H1 (cell line): ENCODE measurements at regions not wholly inside any gene's neighbourhood (a gene's known extent, or its start where the extent isn't known, plus 50 kb on each side); places are given as distances from the start of the nearest gene placed in this dataset.
"Not testable (repeated sequence)": the region's sequence is repeated elsewhere in the genome, so short reads cannot be mapped to it uniquely, and the experiment has no call there.

ENCODE experiments used
- CTCF ChIA-PET: fragments of 300-600 bp; sonication (Branson Sonifier 250); formaldehyde crosslinking; loops from one replicate; lab custom pipeline; 2021; ENCODE audit not compliant: partially characterized antibody; lab: Charles Lee
- POLR2A ChIA-PET: fragments of 300-600 bp; sonication (Branson Sonifier 250); formaldehyde crosslinking; loops from one replicate; lab custom pipeline; 2021; ENCODE audit warnings: inconsistent platforms; ENCODE audit not compliant: partially characterized antibody; lab: Charles Lee
- DNase-seq, 2 experiments: peaks; one replicate each; pipeline versions ENCODE4 v3.0.0 to v3.0.0-alpha.2; 2010 to 2022; ENCODE audit warnings: low spot score in 2 of 2, low read depth in 1 of 2, mixed read lengths in 1 of 2
- FAIRE-seq: peaks from 2 replicates; lab custom pipeline; 2011; peaks lifted over from hg19 to GRCh38; lab: Jason Lieb, UNC
- H2AFZ ChIP-seq: 2 replicates; pipeline ENCODE4 v1.8.1; 2012; ENCODE audit warnings: low read length, inconsistent platforms
- H2AK5ac ChIP-seq: 2 replicates; pipeline ENCODE4 v1.6.1; 2013; ENCODE audit warnings: low read depth, low read length
- H2BK120ac ChIP-seq: replicated peaks from 2 replicates; pipeline ENCODE3; 2013; ENCODE audit warnings: low read depth, low read length, inconsistent platforms
- H2BK12ac ChIP-seq: 2 replicates; pipeline ENCODE4 v1.6.1; 2013; ENCODE audit warnings: low read depth, low read length
- H2BK15ac ChIP-seq: 2 replicates; pipeline ENCODE4 v1.6.1; 2013; ENCODE audit warnings: low read length
- H2BK20ac ChIP-seq: 2 replicates; pipeline ENCODE4 v1.6.1; 2013; ENCODE audit warnings: low read length
- H2BK5ac ChIP-seq: 2 replicates; pipeline ENCODE4 v1.6.1; 2013; ENCODE audit warnings: low read depth, low read length
- H3K14ac ChIP-seq: 2 replicates; pipeline ENCODE4 v1.6.1; 2013; ENCODE audit warnings: inconsistent platforms; ENCODE audit not compliant: insufficient read length
- H3K18ac ChIP-seq: 2 replicates; pipeline ENCODE4 v1.6.1; 2013; ENCODE audit warnings: low read length; ENCODE audit errors: extremely low read depth
- H3K23ac ChIP-seq: 2 replicates; pipeline ENCODE4 v1.6.1; 2013; ENCODE audit warnings: inconsistent platforms; ENCODE audit not compliant: insufficient read length
- H3K23me2 ChIP-seq: 2 replicates; pipeline ENCODE4 v1.6.1; 2013; ENCODE audit warnings: low read depth, low read length
- H3K27ac ChIP-seq: 2 replicates; pipeline ENCODE4 v1.6.1; 2011; ENCODE audit warnings: low read depth, low read length, inconsistent platforms
- H3K27me3 ChIP-seq, 4 experiments: replicated peaks in 1 of 4; 1 replicate in 1 of 4; 2 replicates in 3 of 4; pipeline versions ENCODE4 v1.6.1 to v1.8.1; 2011 to 2013; ENCODE audit warnings: low read length in 3 of 4, mild to moderate bottlenecking in 3 of 4, inconsistent platforms in 2 of 4, mixed read lengths in 2 of 4, moderate library complexity in 1 of 4; ENCODE audit not compliant: control insufficient read depth in 3 of 4, insufficient read depth in 3 of 4; ENCODE audit errors: extremely low read depth in 1 of 4
- H3K36me3 ChIP-seq, 4 experiments: 2 replicates each; pipeline versions ENCODE4 v1.6.1 to v1.8.1; 2011 to 2013; ENCODE audit warnings: mild to moderate bottlenecking in 4 of 4, low read length in 3 of 4, moderate library complexity in 2 of 4, control low read depth in 1 of 4, inconsistent platforms in 1 of 4; ENCODE audit not compliant: insufficient read depth in 4 of 4, control insufficient read depth in 2 of 4
- H3K4ac ChIP-seq: replicated peaks from 2 replicates; pipeline ENCODE3; 2013; ENCODE audit warnings: low read length, low read depth, mixed read lengths, inconsistent platforms; ENCODE audit not compliant: insufficient read length
- H3K4me1 ChIP-seq, 4 experiments: replicated peaks in 1 of 4; 1 replicate in 1 of 4; 2 replicates in 3 of 4; pipeline versions ENCODE4 v1.6.1 to v1.8.1; 2011 to 2013; ENCODE audit warnings: low read length in 3 of 4, inconsistent platforms in 2 of 4, mixed read lengths in 1 of 4; ENCODE audit not compliant: insufficient read depth in 4 of 4, control insufficient read depth in 3 of 4
- H3K4me2 ChIP-seq, 2 experiments: 2 replicates each; pipeline versions ENCODE4 v1.6.1 to v1.8.1; 2011 to 2013; ENCODE audit warnings: low read depth in 2 of 2, low read length in 2 of 2, control low read depth in 1 of 2, inconsistent platforms in 1 of 2, mild to moderate bottlenecking in 1 of 2; ENCODE audit not compliant: insufficient read depth in 1 of 2
- H3K4me3 ChIP-seq, 4 experiments: fragments of 200-600, 300-600 bp in 1 of 4; sonication (generic), shearing (Covaris generic), sonication (Bioruptor Twin) in 1 of 4; 2 replicates each; pipeline versions ENCODE4 v1.5.1 to v1.8.1; 2011 to 2016; ENCODE audit warnings: low read length in 4 of 4, low read depth in 3 of 4, control low read depth in 2 of 4, inconsistent platforms in 2 of 4, mild to moderate bottlenecking in 2 of 4, mixed read lengths in 1 of 4, moderate library complexity in 1 of 4; ENCODE audit not compliant: insufficient read depth in 2 of 4; ENCODE audit errors: extremely low read depth in 1 of 4
- H3K56ac ChIP-seq: replicated peaks from 2 replicates; pipeline ENCODE3; 2013; ENCODE audit warnings: low read depth, mild to moderate bottlenecking, mixed read lengths, low read length, inconsistent platforms; ENCODE audit not compliant: insufficient read length
- H3K79me1 ChIP-seq: 2 replicates; pipeline ENCODE4 v1.6.1; 2013; ENCODE audit warnings: low read depth, low read length, control low read depth
- H3K79me2 ChIP-seq, 2 experiments: 2 replicates each; pipeline versions ENCODE4 v1.6.1 to v1.8.1; 2012 to 2013; ENCODE audit warnings: low read length in 2 of 2, mild to moderate bottlenecking in 2 of 2, inconsistent platforms in 1 of 2; ENCODE audit not compliant: insufficient read depth in 2 of 2, control insufficient read depth in 1 of 2
- H3K9ac ChIP-seq, 4 experiments: replicated peaks in 1 of 4; 1 replicate in 1 of 4; 2 replicates in 3 of 4; pipeline versions ENCODE4 v1.6.1 to v1.8.1; 2011 to 2013; ENCODE audit warnings: low read depth in 3 of 4, low read length in 3 of 4, control low read depth in 2 of 4, mild to moderate bottlenecking in 2 of 4, moderate library complexity in 2 of 4, inconsistent platforms in 1 of 4; ENCODE audit errors: extremely low read depth in 1 of 4
- H3K9me3 ChIP-seq, 2 experiments: 2 replicates each; pipeline versions ENCODE4 v1.6.1 to v1.8.1; 2012 to 2013; ENCODE audit warnings: mild to moderate bottlenecking in 2 of 2, moderate library complexity in 2 of 2, control low read depth in 1 of 2, inconsistent platforms in 1 of 2, low read depth in 1 of 2, low read length in 1 of 2, mixed read lengths in 1 of 2; ENCODE audit not compliant: insufficient read depth in 2 of 2
- H4K20me1 ChIP-seq, 2 experiments: replicated peaks in 1 of 2; 2 replicates each; pipeline versions ENCODE3 to v1.8.1; 2011 to 2013; ENCODE audit warnings: inconsistent platforms in 2 of 2, low read length in 2 of 2, mild to moderate bottlenecking in 1 of 2; ENCODE audit not compliant: insufficient read depth in 2 of 2, control insufficient read depth in 1 of 2
- H4K5ac ChIP-seq: 2 replicates; pipeline ENCODE4 v1.6.1; 2013; ENCODE audit warnings: low read length, low read depth, mixed read lengths, inconsistent platforms; ENCODE audit not compliant: insufficient read length
- H4K8ac ChIP-seq: 2 replicates; pipeline ENCODE4 v1.8.0; 2013; ENCODE audit warnings: mild to moderate bottlenecking, moderate library complexity, low read length, inconsistent platforms; ENCODE audit not compliant: insufficient read depth; ENCODE audit errors: extremely low read depth
- H4K91ac ChIP-seq: replicated peaks from 2 replicates; pipeline ENCODE3; 2013; ENCODE audit warnings: low read length, mixed read lengths, inconsistent platforms; ENCODE audit not compliant: insufficient read length
- WGBS, 2 experiments: shearing (Covaris generic) in 1 of 2; methylation state at CpG; one replicate each; pipeline versions ENCODE4 v1.1.6 to v1.1.7; 2013 to 2015; ENCODE audit warnings: low lambda C conversion rate in 2 of 2, mixed read lengths in 2 of 2, inconsistent platforms in 1 of 2, low coverage in 1 of 2, missing lambda C conversion rate in 1 of 2; ENCODE audit not compliant: insufficient replicate concordance in 2 of 2, insufficient coverage in 1 of 2, insufficient read length in 1 of 2; ENCODE audit errors: extremely low coverage in 1 of 2, missing lambda C conversion rate in 1 of 2; 5-methylcytosine and 5-hydroxymethylcytosine counted together

DNA sequence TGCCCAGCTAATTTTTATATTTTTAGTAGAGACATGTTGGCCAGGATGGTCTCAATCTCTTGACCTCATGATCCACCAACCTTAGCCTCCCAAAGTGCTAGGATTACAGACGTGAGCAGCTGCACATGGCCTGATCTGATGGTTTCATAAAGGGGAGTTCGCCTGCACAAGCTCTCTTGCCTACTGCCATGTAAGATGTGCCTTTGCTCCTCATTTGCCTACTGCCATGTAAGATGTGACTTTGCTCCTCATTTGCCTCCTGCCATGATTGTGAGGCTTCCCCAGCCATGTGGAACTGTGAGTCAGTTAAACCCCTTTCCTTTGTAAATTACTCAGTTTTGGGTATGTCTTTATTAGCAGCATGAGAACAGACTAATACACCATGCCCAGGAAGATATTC is 119.6 kb downstream of the TMEM17 start:
- H2BK20ac ChIP-seq, H3K18ac ChIP-seq, H3K23me2 ChIP-seq, H3K79me1 ChIP-seq, FAIRE-seq, H2AFZ ChIP-seq, H3K56ac ChIP-seq, H3K23ac ChIP-seq, H3K14ac ChIP-seq, DNase-seq, H4K5ac ChIP-seq, H2BK5ac ChIP-seq, H3K36me3 ChIP-seq, H3K4ac ChIP-seq, H3K9ac ChIP-seq, H3K4me2 ChIP-seq, H3K4me1 ChIP-seq, H3K79me2 ChIP-seq, H4K91ac ChIP-seq, H4K20me1 ChIP-seq, H2BK15ac ChIP-seq, H3K27ac ChIP-seq, H3K4me3 ChIP-seq, H4K8ac ChIP-seq, CTCF ChIA-PET, H2AK5ac ChIP-seq, H3K27me3 ChIP-seq, H2BK120ac ChIP-seq: not testable (repeated sequence)
- Histone ChIP-seq H3K9me3 (peaks cover 6 to 10% of the 10 kb centered on the region in 2 experiments), H2BK12ac (peak overlapping the region; percentile 55; the same call in 1 of the 2 replicates)
- POLR2A ChIA-PET = interaction anchor here (0.6 to 1.1 kb wide), 3 partner anchors 12 to 482 kb away, joined by 3 to 4 read pairs (median 3); no protein-coding TSS in a partner anchor
- WGBS, 2 experiments = 91% methylated on average over 2 of the region's 2 CpGs; no CpG with 5 or more reads in 1 of the 2 experiments
